Endodermal cell (in vitro differentiated cells): ENCODE measurements at regions not wholly inside any gene's neighbourhood (a gene's known extent, or its start where the extent isn't known, plus 50 kb on each side); places are given as distances from the start of the nearest gene placed in this dataset.

ENCODE experiments used
- DNase-seq: peaks from one replicate; pipeline ENCODE4 v3.0.0-alpha.2; 2017
- H3K27ac ChIP-seq: 2 replicates; pipeline ENCODE4 v1.5.1; 2013; ENCODE audit warnings: mild to moderate bottlenecking, low read depth, low read length, moderate library complexity
- H3K27me3 ChIP-seq: 2 replicates; pipeline ENCODE4 v1.6.1; 2013; ENCODE audit warnings: mild to moderate bottlenecking, low read length, moderate library complexity; ENCODE audit not compliant: insufficient read depth, control insufficient read depth, poor library complexity, severe bottlenecking
- H3K36me3 ChIP-seq: 2 replicates; pipeline ENCODE4 v1.7.0; 2013; ENCODE audit warnings: mild to moderate bottlenecking, low read length, moderate library complexity; ENCODE audit not compliant: control insufficient read depth, insufficient read depth
- H3K4me1 ChIP-seq: one replicate; pipeline ENCODE4 v1.7.0; 2013; ENCODE audit warnings: low read length; ENCODE audit not compliant: control insufficient read depth, insufficient read depth
- H3K4me3 ChIP-seq: 2 replicates; pipeline ENCODE4 v1.5.1; 2013; ENCODE audit warnings: mild to moderate bottlenecking, low read length, moderate library complexity
- H3K9ac ChIP-seq: 2 replicates; pipeline ENCODE4 v1.6.1; 2013; ENCODE audit warnings: mild to moderate bottlenecking, low read length, moderate library complexity; ENCODE audit not compliant: poor library complexity, severe bottlenecking; ENCODE audit errors: extremely low read depth
- H3K9me3 ChIP-seq: 2 replicates; pipeline ENCODE4 v1.6.1; 2013; ENCODE audit warnings: mild to moderate bottlenecking, low read length, moderate library complexity; ENCODE audit not compliant: control insufficient read depth
- H3K27ac Mint-ChIP-seq: 2 replicates; pipeline ENCODE4 v1.8.0; 2020; ENCODE audit warnings: mixed read lengths
- H3K27me3 Mint-ChIP-seq: 2 replicates; pipeline ENCODE4 v1.8.0; 2021; ENCODE audit warnings: mild to moderate bottlenecking, mixed read lengths; ENCODE audit not compliant: insufficient read depth
- H3K36me3 Mint-ChIP-seq: 2 replicates; pipeline ENCODE4 v1.8.0; 2020; ENCODE audit warnings: low read depth, mixed read lengths
- H3K4me1 Mint-ChIP-seq: 2 replicates; pipeline ENCODE4 v1.8.0; 2020; ENCODE audit warnings: mixed read lengths
- H3K4me3 Mint-ChIP-seq: 2 replicates; pipeline ENCODE4 v1.8.0; 2020; ENCODE audit warnings: mild to moderate bottlenecking, moderate library complexity, mixed read lengths
- H3K9me3 Mint-ChIP-seq: 2 replicates; pipeline ENCODE4 v1.8.0; 2020; ENCODE audit warnings: mild to moderate bottlenecking, mixed read lengths
- CTCF ChIP-seq: fragments of 200-600 bp; sonication (generic); conservative IDR thresholded peaks from 2 replicates; pipeline ENCODE4 v1.5.0; 2021; ENCODE audit warnings: antibody characterized with exemption, mild to moderate bottlenecking
- WGBS, 2 experiments: methylation state at CpG; one replicate each; pipeline versions ENCODE4 v1.1.5 to v1.1.7; 2013; ENCODE audit warnings: missing lambda C conversion rate in 2 of 2, mixed read lengths in 1 of 2; ENCODE audit not compliant: insufficient coverage in 1 of 2, insufficient read length in 1 of 2; 5-methylcytosine and 5-hydroxymethylcytosine counted together

- no peak overlapping the region for H3K27ac Mint-ChIP-seq
- DNase-seq = peak; percentile 75
- WGBS, 2 experiments = 51 to 56% methylated on average over 13 to 17 of the region's 17 CpGs
- peaks cover 4% of the 10 kb centered on the region for H3K27me3 Mint-ChIP-seq
- Histone ChIP-seq H3K9me3 (no peaks in the 10 kb centered on the region), H3K4me3 (no peak overlapping the region), H3K9ac (no peak overlapping the region), H3K27me3 (no peaks in the 10 kb centered on the region), H3K36me3 (no peaks in the 10 kb centered on the region), H3K27ac (no peak overlapping the region), H3K4me1 (peaks cover 8% of the 10 kb centered on the region)
- peaks cover 21% of the 10 kb centered on the region for H3K4me1 Mint-ChIP-seq
- H3K9me3 Mint-ChIP-seq = no peaks in the 10 kb centered on the region
- no peak overlapping the region for H3K4me3 Mint-ChIP-seq
- no peak for TF ChIP-seq CTCF
- no peaks in the 10 kb centered on the region for H3K36me3 Mint-ChIP-seq
Observed at GRCh38 chr19:28920269-28921066, 292.5 kb downstream of the UQCRFS1 start.

- H3K27ac Mint-ChIP-seq = no peak overlapping the region
- peaks cover 26% of the 10 kb centered on the region for H3K4me1 Mint-ChIP-seq
- no peaks in the 10 kb centered on the region for H3K9me3 ChIP-seq
- H3K36me3 Mint-ChIP-seq = no peaks in the 10 kb centered on the region
- DNase-seq = no peak
- no peak overlapping the region for H3K4me3 Mint-ChIP-seq
- H3K4me1 ChIP-seq = peaks cover 15% of the 10 kb centered on the region
- H3K36me3 ChIP-seq = no peaks in the 10 kb centered on the region
- TF ChIP-seq CTCF = no peak
- 67 to 79% methylated on average over 1 to 8 of the region's 8 CpGs for WGBS, 2 experiments
- no peak overlapping the region for H3K4me3 ChIP-seq
- no peaks in the 10 kb centered on the region for H3K9me3 Mint-ChIP-seq
- H3K9ac ChIP-seq = no peak overlapping the region
- H3K27me3 Mint-ChIP-seq = peaks cover 4% of the 10 kb centered on the region
- no peak overlapping the region for H3K27ac ChIP-seq
- H3K27me3 ChIP-seq = no peaks in the 10 kb centered on the region
Observed at GRCh38 chr19:28917621-28918020, 295.3 kb downstream of the UQCRFS1 start.

- H3K27me3 ChIP-seq = no peaks in the 10 kb centered on the region
- Mint-ChIP-seq H3K9me3 (no peaks in the 10 kb centered on the region), H3K36me3 (no peaks in the 10 kb centered on the region), H3K4me3 (no peak overlapping the region), H3K27ac (peak overlapping the region; percentile 49), H3K4me1 (peaks cover 24% of the 10 kb centered on the region), H3K27me3 (peaks cover 4% of the 10 kb centered on the region)
- DNase-seq = peak; percentile 78
- TF ChIP-seq CTCF = peak; percentile 40
- H3K4me3 ChIP-seq = no peak overlapping the region
- H3K27ac ChIP-seq = no peak overlapping the region
- no peaks in the 10 kb centered on the region for H3K9me3 ChIP-seq
- H3K4me1 ChIP-seq = peaks cover 14% of the 10 kb centered on the region
- H3K9ac ChIP-seq = no peak overlapping the region
- no peaks in the 10 kb centered on the region for H3K36me3 ChIP-seq
- 81 to 91% methylated on average over 5 to 8 of the region's 8 CpGs for WGBS, 2 experiments
Observed at GRCh38 chr19:28915737-28916460, 297.1 kb downstream of the UQCRFS1 start.
